SU-DHL-6 (cell line): ENCODE measurements at regions not wholly inside any gene's neighbourhood (a gene's known extent, or its start where the extent isn't known, plus 50 kb on each side); places are given as distances from the start of the nearest gene placed in this dataset.

Experiments used
- CTCF ChIP-seq: fragments of 200-600 bp; sonication (generic); IDR thresholded peaks from one replicate; pipeline ENCODE4 v1.5.1; 2017; ENCODE audit warnings: antibody characterized with exemption, mild to moderate bottlenecking, low read length, moderate library complexity; ENCODE audit not compliant: insufficient read depth, poor library complexity, severe bottlenecking
- EZH2phosphoT487 ChIP-seq: fragments of 200-600 bp; sonication (generic), shearing (Covaris generic); conservative IDR thresholded peaks from 2 replicates; pipeline ENCODE4 v1.6.1; 2018; ENCODE audit warnings: mild to moderate bottlenecking, antibody characterized with exemption, low read length, moderate library complexity, mixed read lengths

GRCh38 chr15:62870216-62870615, 172.3 kb upstream of the TPM1 start:
- TF ChIP-seq CTCF, result no peak
- TF ChIP-seq EZH2phosphoT487, result no peak
